Neural cell (in vitro differentiated cells): ENCODE measurements at regions not wholly inside any gene's neighbourhood (a gene's known extent, or its start where the extent isn't known, plus 50 kb on each side); places are given as distances from the start of the nearest gene placed in this dataset.

ENCODE experiments used
- EP300 ChIP-seq: fragments of 450-650 bp; conservative IDR thresholded peaks from 2 replicates; pipeline ENCODE4 v1.6.1; 2014; ENCODE audit warnings: antibody characterized with exemption, mild to moderate bottlenecking, moderate library complexity; ENCODE audit not compliant: poor library complexity, severe bottlenecking
- POLR2AphosphoS5 ChIP-seq: IDR thresholded peaks from 2 replicates; pipeline ENCODE4 v1.6.1; 2012
- TAF1 ChIP-seq: IDR thresholded peaks from 2 replicates; pipeline ENCODE4 v1.6.1; 2012; ENCODE audit warnings: low read depth
- TF ChIP-seq, protein P1 (sequence below): fragments of 450-650 bp; IDR thresholded peaks from 2 replicates; pipeline ENCODE4 v1.5.1; 2014; ENCODE audit warnings: antibody characterized with exemption, mild to moderate bottlenecking, moderate library complexity; ENCODE audit not compliant: poor library complexity, severe bottlenecking

- TF ChIP-seq TAF1 (no peak), POLR2AphosphoS5 (no peak), EP300 (no peak)
- TF ChIP-seq, protein P1, sequence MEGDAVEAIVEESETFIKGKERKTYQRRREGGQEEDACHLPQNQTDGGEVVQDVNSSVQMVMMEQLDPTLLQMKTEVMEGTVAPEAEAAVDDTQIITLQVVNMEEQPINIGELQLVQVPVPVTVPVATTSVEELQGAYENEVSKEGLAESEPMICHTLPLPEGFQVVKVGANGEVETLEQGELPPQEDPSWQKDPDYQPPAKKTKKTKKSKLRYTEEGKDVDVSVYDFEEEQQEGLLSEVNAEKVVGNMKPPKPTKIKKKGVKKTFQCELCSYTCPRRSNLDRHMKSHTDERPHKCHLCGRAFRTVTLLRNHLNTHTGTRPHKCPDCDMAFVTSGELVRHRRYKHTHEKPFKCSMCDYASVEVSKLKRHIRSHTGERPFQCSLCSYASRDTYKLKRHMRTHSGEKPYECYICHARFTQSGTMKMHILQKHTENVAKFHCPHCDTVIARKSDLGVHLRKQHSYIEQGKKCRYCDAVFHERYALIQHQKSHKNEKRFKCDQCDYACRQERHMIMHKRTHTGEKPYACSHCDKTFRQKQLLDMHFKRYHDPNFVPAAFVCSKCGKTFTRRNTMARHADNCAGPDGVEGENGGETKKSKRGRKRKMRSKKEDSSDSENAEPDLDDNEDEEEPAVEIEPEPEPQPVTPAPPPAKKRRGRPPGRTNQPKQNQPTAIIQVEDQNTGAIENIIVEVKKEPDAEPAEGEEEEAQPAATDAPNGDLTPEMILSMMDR: no peak
These were observed 1766.1 kb upstream of the C9orf72 start for GRCh38 chr9:29339387-29339786.
